Sciatic nerve (tissue), 2 donors: ENCODE measurements at regions not wholly inside any gene's neighbourhood (a gene's known extent, or its start where the extent isn't known, plus 50 kb on each side); places are given as distances from the start of the nearest gene placed in this dataset.
"Not testable (repeated sequence)": the region's sequence is repeated elsewhere in the genome, so short reads cannot be mapped to it uniquely, and the experiment has no call there.

ENCODE experiments used
- ATAC-seq: fragments of 200-7000 bp; cut with Tn5 transposase; one replicate; pipeline ENCODE4 v1.9.1; 2020; ENCODE audit warnings: mild to moderate bottlenecking, moderate library complexity
- DNase-seq: peaks from one replicate; pipeline ENCODE4 v3.0.0-alpha.2; 2020; ENCODE audit warnings: low spot score
- intact Hi-C: fragments of 100-400 bp; cut with DNase I; formaldehyde crosslinking; loops from one replicate; pipeline ENCODE4 v1.14.2; 2022
- donor health status: DM: no; HTN: no; CAD: no.
- donor health status: DM: no; HTN: no; CAD: no.

DNA sequence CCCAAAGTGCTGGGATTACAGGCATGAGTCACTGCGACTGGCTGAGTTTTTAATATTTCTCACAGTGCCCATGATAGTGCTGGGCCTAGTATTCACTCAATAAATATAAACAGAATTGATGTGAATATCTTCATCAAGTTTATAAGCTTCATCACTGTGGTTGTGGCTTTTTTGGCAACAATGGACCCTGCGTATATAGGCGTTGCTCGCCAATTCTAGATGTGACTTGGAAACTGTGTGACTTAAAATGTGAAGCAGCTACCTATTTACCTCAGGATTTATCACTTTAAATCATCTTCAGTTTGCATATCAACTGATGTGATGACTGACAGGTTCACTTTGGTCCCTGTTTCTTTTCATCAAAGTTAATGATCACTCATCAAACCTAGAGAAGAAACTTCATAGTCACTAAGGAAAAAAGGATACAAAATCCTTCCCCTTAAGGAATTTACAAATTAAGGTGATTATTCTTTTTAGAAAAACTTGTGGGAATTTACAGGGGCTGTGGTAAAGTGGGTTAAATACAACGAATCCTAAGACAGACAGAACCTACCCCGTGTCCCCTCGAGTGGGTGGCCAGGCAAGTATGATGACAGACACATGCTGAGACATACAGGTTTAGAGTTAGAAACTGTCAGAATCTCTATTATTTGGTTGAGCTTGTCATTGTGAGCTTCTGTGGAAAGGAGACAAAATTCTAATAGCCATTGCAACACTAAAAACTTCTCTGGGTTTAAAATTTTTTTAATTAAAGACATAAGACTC lies 101.3 kb downstream of the AKAP11 start:
- no peak for DNase-seq
- intact Hi-C loops, result no loop called here
- ATAC-seq, result no peak

- DNase-seq (no peak), ATAC-seq (no peak)
- intact Hi-C loops, result no loop called here
Measured at GRCh38 chr13:42375663-42376062, 103.7 kb downstream of the AKAP11 start.

DNA sequence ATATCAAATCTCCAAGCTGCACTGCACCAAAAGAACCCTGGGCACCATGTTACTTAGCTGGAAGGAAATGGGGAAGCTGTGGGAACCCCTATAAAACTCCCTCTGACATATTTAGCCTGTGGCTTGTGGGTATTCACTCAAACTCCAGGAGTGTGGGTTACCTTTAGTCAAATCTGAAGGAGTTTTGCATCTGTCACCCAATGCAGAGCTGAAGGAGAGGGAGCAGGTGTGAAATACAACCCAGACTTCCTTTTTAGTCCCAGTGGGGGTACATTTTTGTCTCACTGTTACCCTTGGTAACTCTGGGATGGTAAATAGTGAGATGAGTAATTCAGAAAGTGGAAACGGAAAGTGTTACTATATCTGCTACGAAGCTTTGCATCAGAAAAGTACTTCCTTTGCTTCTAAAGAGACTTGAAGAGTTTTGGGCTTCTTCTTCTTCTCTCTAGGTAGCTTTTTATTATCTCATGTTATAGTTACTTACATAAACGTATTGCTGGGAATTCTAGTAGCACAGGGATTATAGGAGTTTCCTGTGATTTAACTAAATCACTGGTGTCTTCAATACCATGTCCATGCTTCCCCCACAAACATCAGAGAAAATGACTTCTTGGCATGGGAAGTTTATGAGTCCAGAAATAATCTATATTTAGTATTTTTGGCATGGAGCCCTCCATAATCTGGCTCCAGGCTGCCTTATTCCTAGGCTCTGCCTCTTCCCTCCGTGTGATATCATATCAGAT lies 105.9 kb downstream of the AKAP11 start:
- DNase-seq (no peak), ATAC-seq (peak; percentile 20)
- intact Hi-C loops, result no loop called here

DNA sequence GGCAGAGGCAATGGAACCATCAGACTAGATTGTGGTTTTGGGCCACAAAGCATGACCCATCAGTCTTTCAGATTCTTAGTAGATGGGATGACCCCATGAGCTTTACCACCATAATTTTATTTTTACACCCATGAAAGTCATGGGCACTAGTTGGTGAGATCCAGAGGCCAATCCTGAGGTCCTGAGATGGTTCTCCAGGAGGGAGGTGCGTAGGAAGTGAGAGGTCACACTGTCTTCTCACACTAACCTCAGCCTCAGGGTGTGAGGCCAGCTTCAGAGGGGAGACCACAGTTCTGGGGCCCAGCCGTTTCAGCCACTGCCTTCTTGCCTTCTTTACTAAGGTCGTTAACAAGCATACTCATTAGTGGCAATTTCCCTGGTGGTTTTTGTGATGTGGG lies 106.4 kb downstream of the AKAP11 start:
- DNase-seq, result no peak

GRCh38 chr13:42379241-42379640 lies 107.3 kb downstream of the AKAP11 start:
- DNase-seq, result no peak
- no peak for ATAC-seq
- intact Hi-C loops, result no loop called here

More for the DNA sequence above, 106.4 kb downstream of the AKAP11 start:
- intact Hi-C loops, result no loop called here
- ATAC-seq, result no peak

- ATAC-seq, result no peak
- DNase-seq, result no peak
- intact Hi-C loops, result no loop called here
Measured at GRCh38 chr13:42380420-42381164, 108.6 kb downstream of the AKAP11 start.

- intact Hi-C loops, result no loop called here
- ATAC-seq (no peak), DNase-seq (no peak)
Measured at GRCh38 chr13:42381165-42381425, 109.1 kb downstream of the AKAP11 start.

GRCh38 chr13:42381426-42381825 lies 109.5 kb downstream of the AKAP11 start:
- ATAC-seq, DNase-seq, intact Hi-C loops: not testable (repeated sequence)

- no peak for ATAC-seq
- no peak for DNase-seq
- intact Hi-C loops, result no loop called here
Measured at GRCh38 chr13:42383025-42383424, 111.1 kb downstream of the AKAP11 start.

- intact Hi-C loops, result no loop called here
- ATAC-seq (no peak), DNase-seq (no peak)
Measured at GRCh38 chr13:42384265-42384664, 112.3 kb downstream of the AKAP11 start.

GRCh38 chr13:42388326-42388725 lies 116.4 kb downstream of the AKAP11 start:
- no peak for DNase-seq
- no peak for ATAC-seq
- intact Hi-C loops, result no loop called here

DNA sequence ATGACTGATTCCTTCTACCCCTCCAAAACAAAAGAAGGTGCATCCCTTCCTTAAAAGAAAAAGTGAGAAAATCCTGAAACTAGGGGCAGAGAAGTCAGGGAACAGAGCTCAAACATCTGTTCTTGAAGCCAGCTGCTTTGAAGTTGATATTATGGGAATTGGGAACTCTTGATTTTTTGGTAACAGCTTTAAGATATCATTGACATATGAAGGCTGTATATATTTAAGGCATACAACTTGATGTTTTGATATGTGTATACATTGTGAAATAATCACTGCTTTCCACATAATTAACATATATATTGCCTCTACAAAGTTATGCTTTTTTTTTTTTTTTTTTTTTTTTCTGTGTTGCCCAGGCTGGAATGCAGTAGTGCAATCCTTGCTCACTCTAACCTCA lies 117.1 kb downstream of the AKAP11 start:
- no peak for DNase-seq
- ATAC-seq, result no peak
- intact Hi-C loops, result no loop called here

DNA sequence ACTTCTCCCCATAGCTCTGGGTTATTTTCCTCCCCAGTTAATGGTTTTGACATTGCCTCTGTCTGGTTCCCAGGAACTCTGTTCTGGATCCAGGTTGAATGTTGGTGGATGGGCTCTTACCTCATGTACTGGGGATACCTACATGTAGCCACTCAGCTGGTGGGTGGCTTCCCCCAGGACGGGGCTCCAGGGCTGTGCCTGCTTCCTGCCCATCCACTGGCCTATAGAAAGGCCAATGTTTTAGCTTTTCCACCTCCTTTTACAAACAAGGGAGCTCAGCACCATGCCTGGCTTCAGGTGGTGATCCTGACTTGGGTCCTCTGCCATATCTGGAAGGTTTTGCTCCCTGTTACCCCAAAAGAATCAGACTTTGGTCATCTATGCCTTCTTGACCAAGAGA lies 120.2 kb downstream of the AKAP11 start:
- ATAC-seq, result no peak
- intact Hi-C loops, result no loop called here
- DNase-seq, result no peak

- ATAC-seq (no peak), DNase-seq (no peak)
- intact Hi-C loops, result no loop called here
Measured at GRCh38 chr13:42392716-42393572, 121.0 kb downstream of the AKAP11 start.

GRCh38 chr13:42393573-42394360 lies 121.8 kb downstream of the AKAP11 start:
- DNase-seq (no peak), ATAC-seq (no peak)
- intact Hi-C loops, result no loop called here

DNA sequence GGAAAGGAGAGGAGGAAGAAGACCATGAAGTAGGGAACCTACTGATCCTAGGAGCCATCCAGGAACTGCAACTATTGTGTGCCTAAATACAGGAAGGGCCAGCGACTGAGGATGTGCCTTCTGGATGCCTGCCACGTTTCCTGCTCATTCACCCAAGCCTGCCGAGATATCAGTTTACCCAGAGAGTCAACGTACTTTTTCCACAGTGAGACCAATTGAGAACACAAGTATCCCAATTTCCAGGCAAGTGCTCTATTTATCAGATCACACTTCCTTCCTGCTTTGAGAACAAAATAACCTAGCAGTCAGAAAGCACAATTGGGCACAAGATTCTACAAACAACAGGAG lies 122.4 kb downstream of the AKAP11 start:
- ATAC-seq (no peak), DNase-seq (no peak)
- intact Hi-C loops, result no loop called here

- DNase-seq (no peak), ATAC-seq (no peak)
- intact Hi-C loops, result no loop called here
Measured at GRCh38 chr13:42394711-42395085, 122.7 kb downstream of the AKAP11 start.

- intact Hi-C loops, result no loop called here
- DNase-seq, result no peak
- no peak for ATAC-seq
Measured at GRCh38 chr13:42395086-42395821, 123.3 kb downstream of the AKAP11 start.
